Activated CD4-positive, alpha-beta T cell treated with anti-CD3 and anti-CD28 coated beads for 1 hour (primary cell): ENCODE measurements at regions not wholly inside any gene's neighbourhood (a gene's known extent, or its start where the extent isn't known, plus 50 kb on each side); places are given as distances from the start of the nearest gene placed in this dataset.
"Not testable (repeated sequence)": the region's sequence is repeated elsewhere in the genome, so short reads cannot be mapped to it uniquely, and the experiment has no call there.

Experiments used
- DNase-seq: peaks from one replicate; pipeline ENCODE4 v3.0.0-alpha.2; 2020

- DNase-seq = no peak
These were observed 50.7 kb upstream of the SYNDIG1 start for GRCh38 chr20:24418731-24419130.

GRCh38 chr20:24417485-24417884, 51.9 kb upstream of the SYNDIG1 start:
- no peak for DNase-seq

- not testable (repeated sequence) for DNase-seq
These were observed 54.0 kb upstream of the SYNDIG1 start for GRCh38 chr20:24415444-24415843.

GRCh38 chr20:24411834-24412216, 57.6 kb upstream of the SYNDIG1 start:
- DNase-seq = no peak

GRCh38 chr20:24411003-24411833, 58.2 kb upstream of the SYNDIG1 start:
- no peak for DNase-seq

GRCh38 chr20:24407151-24407550, 62.3 kb upstream of the SYNDIG1 start:
- DNase-seq = no peak

- no peak for DNase-seq
These were observed 62.7 kb upstream of the SYNDIG1 start for GRCh38 chr20:24406750-24407149.

GRCh38 chr20:24406251-24406650, 63.2 kb upstream of the SYNDIG1 start:
- no peak for DNase-seq

- DNase-seq = no peak
These were observed 63.6 kb upstream of the SYNDIG1 start for GRCh38 chr20:24405810-24406209.

- DNase-seq = no peak
These were observed 66.0 kb upstream of the SYNDIG1 start for GRCh38 chr20:24403406-24403805.

GRCh38 chr20:24402188-24402587, 67.2 kb upstream of the SYNDIG1 start:
- DNase-seq = no peak

GRCh38 chr20:24395151-24395550, 74.3 kb upstream of the SYNDIG1 start:
- no peak for DNase-seq

GRCh38 chr20:24393903-24394302, 75.5 kb upstream of the SYNDIG1 start:
- no peak for DNase-seq

- no peak for DNase-seq
These were observed 76.8 kb upstream of the SYNDIG1 start for GRCh38 chr20:24392612-24393011.

- DNase-seq = no peak
These were observed 79.7 kb upstream of the SYNDIG1 start for GRCh38 chr20:24389686-24390085.

- no peak for DNase-seq
These were observed 80.5 kb upstream of the SYNDIG1 start for GRCh38 chr20:24388828-24389380.

- no peak for DNase-seq
These were observed 83.9 kb upstream of the SYNDIG1 start for GRCh38 chr20:24385547-24385946.

GRCh38 chr20:24384865-24385264, 84.6 kb upstream of the SYNDIG1 start:
- no peak for DNase-seq

- no peak for DNase-seq
These were observed 86.7 kb upstream of the SYNDIG1 start for GRCh38 chr20:24382743-24383142.

GRCh38 chr20:24382331-24382730, 87.1 kb upstream of the SYNDIG1 start:
- DNase-seq = no peak

- no peak for DNase-seq
These were observed 87.5 kb upstream of the SYNDIG1 start for GRCh38 chr20:24381886-24382285.

GRCh38 chr20:24379484-24379927, 89.9 kb upstream of the SYNDIG1 start:
- no peak for DNase-seq

- no peak for DNase-seq
These were observed 90.6 kb upstream of the SYNDIG1 start for GRCh38 chr20:24378661-24379483.
